Mucosa of descending colon (tissue), 3 donors: ENCODE measurements at regions not wholly inside any gene's neighbourhood (a gene's known extent, or its start where the extent isn't known, plus 50 kb on each side); places are given as distances from the start of the nearest gene placed in this dataset.

Experiments used
- ATAC-seq: fragments of 200-7000 bp; cut with Tn5 transposase; one replicate; pipeline ENCODE4 v1.9.1; 2020; ENCODE audit warnings: mild to moderate bottlenecking, moderate library complexity
- DNase-seq, 3 donors: peaks; one replicate each; pipeline ENCODE4 v3.0.0-alpha.2; 2020
- H3K36me3 ChIP-seq: fragments of 200-600 bp; one replicate; pipeline ENCODE4 v1.8.0; 2021; ENCODE audit warnings: low read depth, mild to moderate bottlenecking
- H3K4me1 ChIP-seq: fragments of 200-600 bp; one replicate; pipeline ENCODE4 v1.8.0; 2021; ENCODE audit warnings: low read depth, mild to moderate bottlenecking
- H3K4me3 ChIP-seq: fragments of 200-600 bp; one replicate; pipeline ENCODE4 v1.8.0; 2021; ENCODE audit warnings: mild to moderate bottlenecking
- H3K9me3 ChIP-seq: fragments of 200-600 bp; one replicate; pipeline ENCODE4 v1.8.0; 2021; ENCODE audit warnings: mild to moderate bottlenecking
- intact Hi-C, 2 donors: fragments of 100-400 bp; cut with DNase I in 1 of 2; cut with micrococcal nuclease in 1 of 2; formaldehyde crosslinking; loops; one replicate each; pipeline versions ENCODE4 v1.11.0 to v1.11.1; 2022; cut with DNase I, micrococcal nuclease
- TF ChIP-seq, protein P1 (sequence below): fragments of 200-600 bp; IDR thresholded peaks from one replicate; pipeline ENCODE4 v1.8.0; 2022; ENCODE audit warnings: antibody characterized with exemption, mild to moderate bottlenecking
- donor health status: DM: no; HTN: no; CAD: no; lungs with moderate emphysema.
- donor health status: DM: no; HTN: no; CAD: no.
- donor health status: DM: no; HTN: yes; CAD: no.

DNA sequence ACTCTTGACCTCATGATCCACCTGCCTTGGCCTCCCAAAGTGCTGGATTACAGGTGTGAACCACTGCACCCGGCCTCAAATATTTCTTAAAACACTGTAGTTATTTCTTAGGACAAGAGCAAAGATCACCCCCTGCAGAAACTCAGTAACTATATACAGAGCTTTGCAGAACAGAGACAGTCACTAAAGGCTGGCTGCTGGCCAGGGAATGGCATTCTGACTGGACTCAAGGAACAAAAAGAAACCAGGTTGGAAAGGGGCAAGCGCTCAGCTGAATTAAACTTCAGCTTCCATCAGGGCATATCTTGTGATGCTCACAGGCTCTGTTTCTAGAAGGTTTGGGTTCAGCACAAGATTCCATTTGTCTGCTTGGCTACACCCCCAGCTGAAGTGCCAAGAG lies 95.8 kb downstream of the ADAMTS15 start:
- DNase-seq: no peak
- no peak for ATAC-seq
- H3K36me3 ChIP-seq: no peaks in the 10 kb centered on the region
- TF ChIP-seq, protein P1, sequence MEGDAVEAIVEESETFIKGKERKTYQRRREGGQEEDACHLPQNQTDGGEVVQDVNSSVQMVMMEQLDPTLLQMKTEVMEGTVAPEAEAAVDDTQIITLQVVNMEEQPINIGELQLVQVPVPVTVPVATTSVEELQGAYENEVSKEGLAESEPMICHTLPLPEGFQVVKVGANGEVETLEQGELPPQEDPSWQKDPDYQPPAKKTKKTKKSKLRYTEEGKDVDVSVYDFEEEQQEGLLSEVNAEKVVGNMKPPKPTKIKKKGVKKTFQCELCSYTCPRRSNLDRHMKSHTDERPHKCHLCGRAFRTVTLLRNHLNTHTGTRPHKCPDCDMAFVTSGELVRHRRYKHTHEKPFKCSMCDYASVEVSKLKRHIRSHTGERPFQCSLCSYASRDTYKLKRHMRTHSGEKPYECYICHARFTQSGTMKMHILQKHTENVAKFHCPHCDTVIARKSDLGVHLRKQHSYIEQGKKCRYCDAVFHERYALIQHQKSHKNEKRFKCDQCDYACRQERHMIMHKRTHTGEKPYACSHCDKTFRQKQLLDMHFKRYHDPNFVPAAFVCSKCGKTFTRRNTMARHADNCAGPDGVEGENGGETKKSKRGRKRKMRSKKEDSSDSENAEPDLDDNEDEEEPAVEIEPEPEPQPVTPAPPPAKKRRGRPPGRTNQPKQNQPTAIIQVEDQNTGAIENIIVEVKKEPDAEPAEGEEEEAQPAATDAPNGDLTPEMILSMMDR: no peak
- no peaks in the 10 kb centered on the region for H3K4me1 ChIP-seq
- H3K9me3 ChIP-seq: no peaks in the 10 kb centered on the region
- H3K4me3 ChIP-seq: no peak overlapping the region
- intact Hi-C loops: no loop called here

- DNase-seq (no peak), ATAC-seq (no peak)
- no peaks in the 10 kb centered on the region for H3K4me1 ChIP-seq
- no peak overlapping the region for H3K4me3 ChIP-seq
- intact Hi-C loops: no loop called here
- TF ChIP-seq, protein P1: no peak
- no peaks in the 10 kb centered on the region for H3K9me3 ChIP-seq
- no peaks in the 10 kb centered on the region for H3K36me3 ChIP-seq
Observed at GRCh38 chr11:130545449-130546072, 97.1 kb downstream of the ADAMTS15 start.

DNA sequence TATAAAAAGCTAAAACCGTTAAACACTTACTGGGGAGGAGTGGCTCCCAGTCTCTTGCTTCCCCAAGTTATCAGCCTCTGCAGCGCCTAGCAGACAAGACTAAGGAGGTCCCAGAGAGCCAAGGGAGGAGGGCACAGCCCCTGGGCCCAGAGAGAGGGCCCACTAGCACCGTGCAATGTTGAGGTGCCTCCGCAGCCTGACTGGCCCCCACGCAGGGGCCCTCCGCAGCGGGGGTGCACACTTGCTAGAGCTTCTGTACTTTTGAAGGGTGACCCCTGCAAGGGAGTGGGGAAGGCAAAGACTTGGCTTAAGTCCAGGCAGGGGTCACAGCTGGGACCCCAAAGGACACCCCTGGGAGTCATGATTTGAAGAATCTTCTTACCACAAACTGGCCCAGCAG lies 98.0 kb downstream of the ADAMTS15 start:
- intact Hi-C loops: no loop called here
- ATAC-seq (no peak), DNase-seq (no peak)
- Histone ChIP-seq H3K4me1 (no peaks in the 10 kb centered on the region), H3K36me3 (no peaks in the 10 kb centered on the region), H3K4me3 (no peak overlapping the region), H3K9me3 (no peaks in the 10 kb centered on the region)
- TF ChIP-seq, protein P1: no peak

DNA sequence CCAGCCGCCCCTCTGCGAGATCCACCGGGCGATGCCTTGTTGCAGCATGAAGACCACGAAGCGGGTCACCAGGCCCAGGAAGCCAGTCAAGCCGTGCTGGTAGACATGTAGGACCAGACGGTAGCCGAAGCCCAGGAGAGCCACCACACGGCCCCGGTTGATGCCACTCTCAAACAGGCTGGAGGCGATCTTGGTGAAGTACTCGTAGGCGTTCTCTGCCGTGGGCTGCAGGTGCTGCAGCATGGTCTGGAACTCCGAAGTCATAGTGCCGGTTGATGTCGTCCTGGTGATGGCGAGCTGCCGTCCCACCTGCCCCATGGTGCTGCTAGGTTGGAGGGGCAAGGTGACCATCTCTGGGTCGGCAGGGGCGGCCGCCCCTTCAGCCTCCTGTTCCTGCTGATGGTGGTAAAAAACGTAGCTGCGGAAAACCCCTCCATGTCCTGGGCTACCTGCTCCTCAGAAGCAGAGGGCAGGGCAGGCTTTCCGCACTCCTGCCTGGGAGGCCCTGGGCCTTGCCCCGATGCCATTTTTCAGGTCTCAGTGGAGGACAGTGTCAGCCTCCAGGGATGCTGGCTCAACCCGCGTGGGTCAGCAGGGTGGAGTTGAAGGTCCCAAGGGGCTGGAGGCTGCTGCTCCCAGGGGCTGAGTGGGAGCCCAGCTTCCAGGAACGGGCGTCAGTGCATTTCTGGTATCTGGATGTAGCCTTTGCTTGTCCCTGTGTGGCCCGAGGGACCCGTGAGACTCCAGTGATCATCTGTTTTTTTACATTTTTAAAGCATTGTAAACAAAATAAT lies 98.7 kb downstream of the ADAMTS15 start:
- TF ChIP-seq, protein P1: no peak
- Histone ChIP-seq H3K9me3 (no peaks in the 10 kb centered on the region), H3K4me3 (no peak overlapping the region), H3K36me3 (no peaks in the 10 kb centered on the region), H3K4me1 (no peaks in the 10 kb centered on the region)
- intact Hi-C loops: no loop called here
- ATAC-seq: no peak
- DNase-seq: no peak

DNA sequence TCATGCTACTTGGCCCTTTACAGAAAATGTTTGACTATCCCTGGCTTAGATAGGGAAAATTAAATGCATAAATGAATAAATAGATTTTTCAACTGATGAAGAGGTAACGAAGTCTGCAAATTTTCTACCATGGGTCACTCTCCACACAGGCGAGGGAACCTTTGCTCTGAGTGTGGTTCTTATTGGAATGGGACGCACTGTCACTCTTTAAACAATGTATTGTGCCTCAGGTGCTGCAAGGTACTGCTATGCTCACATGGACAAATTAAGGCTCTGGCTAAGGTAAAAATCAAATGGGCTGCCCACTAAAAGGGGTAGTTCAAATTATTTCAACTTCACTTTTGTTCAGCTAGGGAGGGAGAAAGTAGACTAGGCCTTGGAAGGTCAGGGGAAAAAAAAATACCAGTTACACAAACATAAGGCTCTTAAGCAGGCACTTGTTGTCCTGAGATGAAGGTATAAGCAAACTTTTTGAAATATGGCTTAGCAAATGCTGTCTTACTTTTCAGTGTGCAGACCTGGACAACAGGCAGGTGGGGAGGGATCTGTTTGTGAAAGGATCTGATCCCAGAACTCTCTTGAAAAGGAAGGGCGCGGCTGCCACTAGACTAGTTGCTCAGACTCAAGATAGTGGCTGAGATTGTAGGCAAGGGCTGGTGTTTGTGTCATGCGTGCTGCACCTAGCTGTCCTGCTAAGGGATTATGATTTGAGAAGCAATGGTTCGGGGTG lies 99.5 kb downstream of the ADAMTS15 start:
- Histone ChIP-seq H3K36me3 (no peaks in the 10 kb centered on the region), H3K4me3 (no peak overlapping the region), H3K9me3 (no peaks in the 10 kb centered on the region), H3K4me1 (no peaks in the 10 kb centered on the region)
- ATAC-seq (no peak), DNase-seq (no peak)
- intact Hi-C loops: no loop called here
- TF ChIP-seq, protein P1: no peak
